Testis (tissue), 2 donors: ENCODE measurements at regions not wholly inside any gene's neighbourhood (a gene's known extent, or its start where the extent isn't known, plus 50 kb on each side); places are given as distances from the start of the nearest gene placed in this dataset.

ENCODE experiments used
- DNase-seq: peaks from one replicate; pipeline ENCODE4 v3.0.0-alpha.2; 2019
- H3K27ac ChIP-seq, 2 donors: fragments of 200-600 bp; sonication (generic); one replicate each; pipeline ENCODE4 v1.5.1; 2019
- H3K27me3 ChIP-seq: fragments of 200-600 bp; sonication (generic); one replicate; pipeline ENCODE4 v1.5.1; 2019
- H3K36me3 ChIP-seq: fragments of 200-600 bp; sonication (generic); one replicate; pipeline ENCODE4 v1.5.1; 2017; ENCODE audit warnings: low read depth; ENCODE audit errors: missing control alignments
- H3K4me1 ChIP-seq: fragments of 200-600 bp; sonication (generic); one replicate; pipeline ENCODE4 v1.5.1; 2019
- H3K4me3 ChIP-seq, 2 donors: fragments of 200-600 bp; sonication (generic); one replicate each; pipeline ENCODE4 v1.5.1; 2017 to 2019
- H3K9me3 ChIP-seq: fragments of 200-600 bp; sonication (generic); one replicate; pipeline ENCODE4 v1.5.1; 2017
- POLR2A ChIP-seq: fragments of 450-650 bp; IDR thresholded peaks from one replicate; pipeline ENCODE4 v1.6.1; 2017; ENCODE audit warnings: antibody characterized with exemption, mild to moderate bottlenecking, moderate library complexity
- WGBS, 2 donors: methylation state at CpG; one replicate each; pipeline ENCODE4 v1.1.5; 2018; 5-methylcytosine and 5-hydroxymethylcytosine counted together
- intact Hi-C: fragments of 100-400 bp; cut with DNase I; formaldehyde crosslinking; loops from one replicate; pipeline ENCODE4 v1.15.1; 2023; ENCODE audit warnings: low total_unique reads
- TF ChIP-seq, protein P1 (sequence below), 3 experiments: fragments of 450-650 bp in 2 of 3; fragments of 200-600 bp in 1 of 3; sonication (generic) in 1 of 3; IDR thresholded peaks; one replicate each; pipeline ENCODE4 v1.5.1; 2016 to 2019; ENCODE audit warnings: antibody characterized with exemption in 3 of 3, mild to moderate bottlenecking in 2 of 3, moderate library complexity in 1 of 3

- WGBS, 2 donors = 96 to 100% methylated on average over 3 of the region's 3 CpGs
- no peaks in the 10 kb centered on the region for H3K27me3 ChIP-seq
- DNase-seq = no peak
- H3K4me1 ChIP-seq = no peaks in the 10 kb centered on the region
- no peaks in the 10 kb centered on the region for H3K36me3 ChIP-seq
- intact Hi-C loops = no loop called here
- TF ChIP-seq, protein P1, sequence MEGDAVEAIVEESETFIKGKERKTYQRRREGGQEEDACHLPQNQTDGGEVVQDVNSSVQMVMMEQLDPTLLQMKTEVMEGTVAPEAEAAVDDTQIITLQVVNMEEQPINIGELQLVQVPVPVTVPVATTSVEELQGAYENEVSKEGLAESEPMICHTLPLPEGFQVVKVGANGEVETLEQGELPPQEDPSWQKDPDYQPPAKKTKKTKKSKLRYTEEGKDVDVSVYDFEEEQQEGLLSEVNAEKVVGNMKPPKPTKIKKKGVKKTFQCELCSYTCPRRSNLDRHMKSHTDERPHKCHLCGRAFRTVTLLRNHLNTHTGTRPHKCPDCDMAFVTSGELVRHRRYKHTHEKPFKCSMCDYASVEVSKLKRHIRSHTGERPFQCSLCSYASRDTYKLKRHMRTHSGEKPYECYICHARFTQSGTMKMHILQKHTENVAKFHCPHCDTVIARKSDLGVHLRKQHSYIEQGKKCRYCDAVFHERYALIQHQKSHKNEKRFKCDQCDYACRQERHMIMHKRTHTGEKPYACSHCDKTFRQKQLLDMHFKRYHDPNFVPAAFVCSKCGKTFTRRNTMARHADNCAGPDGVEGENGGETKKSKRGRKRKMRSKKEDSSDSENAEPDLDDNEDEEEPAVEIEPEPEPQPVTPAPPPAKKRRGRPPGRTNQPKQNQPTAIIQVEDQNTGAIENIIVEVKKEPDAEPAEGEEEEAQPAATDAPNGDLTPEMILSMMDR (IDR thresholded peaks at IDR 0.05) = no peak
- TF ChIP-seq POLR2A = no peak
- H3K4me3 ChIP-seq = no peak overlapping the region
- no peak overlapping the region for H3K27ac ChIP-seq
- H3K9me3 ChIP-seq = no peaks in the 10 kb centered on the region
These were observed 663.6 kb downstream of the RNF144B start for GRCh38 chr6:19050765-19051164.

DNA sequence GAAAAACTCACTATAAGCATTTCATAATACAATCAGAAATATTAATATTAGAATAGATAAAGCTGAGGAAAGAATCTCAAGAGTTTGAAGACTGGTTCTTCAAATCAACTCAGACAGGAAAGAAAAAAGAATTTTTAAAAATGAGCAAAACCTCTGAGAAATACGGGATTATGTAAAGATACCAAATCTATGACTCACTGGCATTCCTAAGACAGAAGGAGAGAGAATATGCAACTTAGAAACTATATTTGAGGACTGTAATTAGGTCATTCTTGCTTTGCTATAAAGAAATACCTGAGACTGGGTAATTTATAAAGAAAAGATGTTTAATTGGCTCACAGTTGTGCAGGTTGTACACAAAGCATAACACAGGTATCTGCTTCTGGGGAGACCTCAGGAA is 665.1 kb downstream of the RNF144B start:
- Histone ChIP-seq H3K27ac (no peak overlapping the region), H3K9me3 (no peaks in the 10 kb centered on the region), H3K4me3 (no peak overlapping the region), H3K27me3 (no peaks in the 10 kb centered on the region), H3K4me1 (no peaks in the 10 kb centered on the region), H3K36me3 (no peaks in the 10 kb centered on the region)
- intact Hi-C loops = no loop called here
- DNase-seq = no peak
- TF ChIP-seq POLR2A = no peak
- TF ChIP-seq, protein P1 (IDR thresholded peaks at IDR 0.05) = no peak
- WGBS, 2 donors = 65 to 70% methylated on average over 1 of the region's 1 CpG

DNA sequence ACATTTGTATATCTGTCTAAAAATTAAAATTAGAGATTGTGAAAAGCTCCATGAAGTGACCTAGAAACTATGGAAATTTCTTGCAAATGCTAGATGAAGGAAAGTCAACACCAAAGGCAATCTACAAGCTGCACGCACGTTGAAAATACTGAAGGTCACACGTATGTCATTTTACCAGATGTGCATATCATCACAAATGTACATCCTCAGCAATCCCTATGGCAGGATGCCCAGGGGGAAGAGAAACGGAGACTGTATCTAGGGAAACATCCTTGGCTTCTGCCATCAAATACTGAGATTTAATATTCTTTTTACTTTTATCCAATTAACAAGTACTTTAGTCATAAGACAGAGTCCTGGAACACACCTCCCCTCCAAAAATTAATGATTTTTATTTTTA is 672.0 kb downstream of the RNF144B start:
- Histone ChIP-seq H3K27me3 (no peaks in the 10 kb centered on the region), H3K9me3 (no peaks in the 10 kb centered on the region), H3K27ac (no peak overlapping the region), H3K36me3 (no peaks in the 10 kb centered on the region), H3K4me1 (no peaks in the 10 kb centered on the region), H3K4me3 (no peak overlapping the region)
- intact Hi-C loops = no loop called here
- WGBS, 2 donors = 37 to 50% methylated on average over 4 of the region's 4 CpGs
- TF ChIP-seq, protein P1 (IDR thresholded peaks at IDR 0.05) = no peak
- no peak for TF ChIP-seq POLR2A
- DNase-seq = no peak

- Histone ChIP-seq H3K9me3 (no peaks in the 10 kb centered on the region), H3K36me3 (no peaks in the 10 kb centered on the region), H3K4me3 (no peak overlapping the region), H3K27ac (no peak overlapping the region), H3K27me3 (no peaks in the 10 kb centered on the region), H3K4me1 (no peaks in the 10 kb centered on the region)
- TF ChIP-seq, protein P1 (IDR thresholded peaks at IDR 0.05) = no peak
- no peak for TF ChIP-seq POLR2A
- intact Hi-C loops = no loop called here
- no peak for DNase-seq
- 65 to 69% methylated on average over 3 of the region's 3 CpGs for WGBS, 2 donors
These were observed 680.0 kb downstream of the RNF144B start for GRCh38 chr6:19067165-19067564.

GRCh38 chr6:19070520-19070919 is 683.4 kb downstream of the RNF144B start:
- Histone ChIP-seq H3K4me1 (no peaks in the 10 kb centered on the region), H3K9me3 (no peaks in the 10 kb centered on the region), H3K27me3 (no peaks in the 10 kb centered on the region), H3K27ac (no peak overlapping the region), H3K36me3 (no peaks in the 10 kb centered on the region), H3K4me3 (no peak overlapping the region)
- DNase-seq = no peak
- TF ChIP-seq POLR2A = no peak
- TF ChIP-seq, protein P1 (IDR thresholded peaks at IDR 0.05) = no peak
- intact Hi-C loops = no loop called here
